AG09309 (cell line): ENCODE measurements at regions not wholly inside any gene's neighbourhood (a gene's known extent, or its start where the extent isn't known, plus 50 kb on each side); places are given as distances from the start of the nearest gene placed in this dataset.

Source experiments
- DNase-seq: peaks from one replicate; pipeline ENCODE4 v3.0.0-alpha.2; 2010; ENCODE audit warnings: low read depth
- H3K4me3 ChIP-seq: 2 replicates; pipeline ENCODE4 v1.5.1; 2011; ENCODE audit warnings: mild to moderate bottlenecking, low read depth, low read length, moderate library complexity; ENCODE audit not compliant: control insufficient read depth
- CTCF ChIP-seq: IDR thresholded peaks from 2 replicates; pipeline ENCODE4 v1.5.1; 2011; ENCODE audit warnings: mild to moderate bottlenecking, low read depth, low read length, inconsistent platforms; ENCODE audit not compliant: insufficient read depth, control insufficient read depth; ENCODE audit errors: missing control alignments

- no peak overlapping the region for H3K4me3 ChIP-seq
- no peak for TF ChIP-seq CTCF
- no peak for DNase-seq
Observed at GRCh38 chr20:21573259-21573658, 59.4 kb upstream of the NKX2-2 start.

GRCh38 chr20:21571841-21572690, 58.2 kb upstream of the NKX2-2 start:
- DNase-seq = no peak
- peak; percentile 81 for TF ChIP-seq CTCF
- H3K4me3 ChIP-seq = no peak overlapping the region

- H3K4me3 ChIP-seq = no peak overlapping the region
- no peak for TF ChIP-seq CTCF
- DNase-seq = no peak
Observed at GRCh38 chr20:21570285-21570992, 56.6 kb upstream of the NKX2-2 start.

GRCh38 chr20:21569586-21569985, 55.7 kb upstream of the NKX2-2 start:
- no peak for TF ChIP-seq CTCF
- no peak for DNase-seq
- no peak overlapping the region for H3K4me3 ChIP-seq

GRCh38 chr20:21564127-21564773, 50.4 kb upstream of the NKX2-2 start:
- TF ChIP-seq CTCF = no peak
- DNase-seq = no peak
- H3K4me3 ChIP-seq = no peak overlapping the region
